ENCODE measurements at regions not wholly inside any gene's neighbourhood (a gene's known extent, or its start where the extent isn't known, plus 50 kb on each side); places are given as distances from the start of the nearest gene placed in this dataset.

DNA sequence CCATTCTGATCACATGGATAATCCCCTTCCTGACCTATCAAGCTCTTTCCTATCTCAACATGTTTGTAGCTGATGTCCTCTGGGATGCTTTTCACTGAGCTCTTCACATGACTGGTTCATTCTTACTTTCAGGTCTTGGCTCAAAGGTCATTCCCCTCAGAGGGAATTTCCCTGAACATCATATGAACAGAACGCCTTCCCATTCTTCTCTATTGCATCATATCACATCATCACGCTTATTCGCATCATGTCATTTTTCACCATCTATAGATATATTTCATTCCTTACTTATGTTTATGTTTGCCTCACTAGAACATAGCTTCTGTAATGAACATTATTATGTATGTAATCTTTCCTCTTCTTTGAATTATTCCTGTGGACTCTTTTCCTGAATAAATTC, 178.9 kb upstream of the APCDD1 start:
- TF ChIP-seq CREB1 (IDR thresholded peaks at IDR 0.05; ENCODE audit: low read depth) (no peak), RAD21 (IDR thresholded peaks at IDR 0.05; ENCODE audit: low read depth) (no peak), NFIC (IDR thresholded peaks at IDR 0.05) (no peak), TCF12 (IDR thresholded peaks at IDR 0.05; ENCODE audit: low read depth) (no peak)
- TF ChIP-seq, protein P1, sequence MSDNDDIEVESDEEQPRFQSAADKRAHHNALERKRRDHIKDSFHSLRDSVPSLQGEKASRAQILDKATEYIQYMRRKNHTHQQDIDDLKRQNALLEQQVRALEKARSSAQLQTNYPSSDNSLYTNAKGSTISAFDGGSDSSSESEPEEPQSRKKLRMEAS (IDR thresholded peaks at IDR 0.05) = no peak
- TF ChIP-seq, protein P2, sequence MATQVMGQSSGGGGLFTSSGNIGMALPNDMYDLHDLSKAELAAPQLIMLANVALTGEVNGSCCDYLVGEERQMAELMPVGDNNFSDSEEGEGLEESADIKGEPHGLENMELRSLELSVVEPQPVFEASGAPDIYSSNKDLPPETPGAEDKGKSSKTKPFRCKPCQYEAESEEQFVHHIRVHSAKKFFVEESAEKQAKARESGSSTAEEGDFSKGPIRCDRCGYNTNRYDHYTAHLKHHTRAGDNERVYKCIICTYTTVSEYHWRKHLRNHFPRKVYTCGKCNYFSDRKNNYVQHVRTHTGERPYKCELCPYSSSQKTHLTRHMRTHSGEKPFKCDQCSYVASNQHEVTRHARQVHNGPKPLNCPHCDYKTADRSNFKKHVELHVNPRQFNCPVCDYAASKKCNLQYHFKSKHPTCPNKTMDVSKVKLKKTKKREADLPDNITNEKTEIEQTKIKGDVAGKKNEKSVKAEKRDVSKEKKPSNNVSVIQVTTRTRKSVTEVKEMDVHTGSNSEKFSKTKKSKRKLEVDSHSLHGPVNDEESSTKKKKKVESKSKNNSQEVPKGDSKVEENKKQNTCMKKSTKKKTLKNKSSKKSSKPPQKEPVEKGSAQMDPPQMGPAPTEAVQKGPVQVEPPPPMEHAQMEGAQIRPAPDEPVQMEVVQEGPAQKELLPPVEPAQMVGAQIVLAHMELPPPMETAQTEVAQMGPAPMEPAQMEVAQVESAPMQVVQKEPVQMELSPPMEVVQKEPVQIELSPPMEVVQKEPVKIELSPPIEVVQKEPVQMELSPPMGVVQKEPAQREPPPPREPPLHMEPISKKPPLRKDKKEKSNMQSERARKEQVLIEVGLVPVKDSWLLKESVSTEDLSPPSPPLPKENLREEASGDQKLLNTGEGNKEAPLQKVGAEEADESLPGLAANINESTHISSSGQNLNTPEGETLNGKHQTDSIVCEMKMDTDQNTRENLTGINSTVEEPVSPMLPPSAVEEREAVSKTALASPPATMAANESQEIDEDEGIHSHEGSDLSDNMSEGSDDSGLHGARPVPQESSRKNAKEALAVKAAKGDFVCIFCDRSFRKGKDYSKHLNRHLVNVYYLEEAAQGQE (IDR thresholded peaks at IDR 0.05; ENCODE audit: low read depth) = no peak

DNA sequence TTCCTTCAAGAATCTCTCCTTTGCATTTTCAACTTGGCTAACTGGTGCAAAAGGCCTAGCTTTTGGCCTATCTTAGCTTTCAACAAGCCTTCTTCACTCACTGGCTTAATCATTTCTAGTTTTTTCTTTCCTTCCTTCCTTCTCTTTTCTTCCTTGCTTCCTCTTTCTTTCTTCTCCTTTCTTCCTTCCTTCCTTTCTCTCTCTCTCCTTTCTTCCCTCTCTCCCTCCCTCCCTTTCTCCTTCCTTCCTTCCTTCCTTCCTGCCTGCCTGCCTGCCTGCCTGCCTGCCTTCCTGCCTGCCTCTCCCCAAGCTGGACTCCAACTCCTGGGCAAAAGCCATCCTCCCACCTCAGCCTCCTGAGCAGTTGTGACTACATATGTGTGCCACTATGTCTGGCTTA, 176.2 kb upstream of the APCDD1 start:
- TF ChIP-seq TCF12 (IDR thresholded peaks at IDR 0.05; ENCODE audit: low read depth) = no peak
- TF ChIP-seq YY1 (IDR thresholded peaks at IDR 0.05; ENCODE audit: low read depth) = no peak
- TF ChIP-seq EP300 (IDR thresholded peaks at IDR 0.05; ENCODE audit: borderline replicate concordance) = no peak
- TF ChIP-seq RAD21 (IDR thresholded peaks at IDR 0.05; ENCODE audit: low read depth) = no peak
- no peak for TF ChIP-seq NFIC (IDR thresholded peaks at IDR 0.05)
- no peak for TF ChIP-seq CREB1 (IDR thresholded peaks at IDR 0.05; ENCODE audit: low read depth)

DNA sequence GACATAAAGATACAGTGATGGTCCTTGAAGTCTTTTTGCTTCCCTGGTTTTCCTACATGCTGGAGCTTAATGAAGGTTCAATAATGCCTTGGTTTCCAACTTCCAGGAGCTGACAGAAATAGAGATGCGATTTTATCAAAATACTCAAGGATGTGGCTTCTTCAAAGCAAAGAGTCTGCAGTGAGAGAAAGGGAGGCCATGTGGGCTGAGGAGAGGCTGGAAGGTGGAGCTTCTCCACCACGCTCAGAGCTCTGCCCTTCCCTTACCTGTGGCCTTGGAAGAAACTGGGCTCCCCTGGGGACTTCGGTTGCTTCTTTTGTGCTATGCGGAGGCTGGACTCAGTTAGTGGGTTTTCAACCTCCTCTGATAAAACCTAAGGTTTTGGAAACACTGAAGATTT, 175.0 kb upstream of the APCDD1 start:
- TF ChIP-seq, protein P2 (IDR thresholded peaks at IDR 0.05; ENCODE audit: low read depth) = no peak
- no peak for TF ChIP-seq RAD21 (IDR thresholded peaks at IDR 0.05; ENCODE audit: low read depth)
- TF ChIP-seq EGR1 (IDR thresholded peaks at IDR 0.05) = no peak
- no peak for TF ChIP-seq YY1 (IDR thresholded peaks at IDR 0.05; ENCODE audit: low read depth)
- no peak for TF ChIP-seq TAF1 (IDR thresholded peaks at IDR 0.05; ENCODE audit: low read depth)
- TF ChIP-seq TEAD4 (IDR thresholded peaks at IDR 0.05) = no peak
- TF ChIP-seq CEBPB (IDR thresholded peaks at IDR 0.05) = no peak
- no peak for TF ChIP-seq ZBTB7A (IDR thresholded peaks at IDR 0.05; ENCODE audit: low read depth)
- no peak for TF ChIP-seq NFIC (IDR thresholded peaks at IDR 0.05)
- TF ChIP-seq FOXM1 (IDR thresholded peaks at IDR 0.05; ENCODE audit: borderline replicate concordance, low read depth) = no peak
- no peak for TF ChIP-seq EP300 (IDR thresholded peaks at IDR 0.05; ENCODE audit: borderline replicate concordance)
- TF ChIP-seq, protein P3, sequence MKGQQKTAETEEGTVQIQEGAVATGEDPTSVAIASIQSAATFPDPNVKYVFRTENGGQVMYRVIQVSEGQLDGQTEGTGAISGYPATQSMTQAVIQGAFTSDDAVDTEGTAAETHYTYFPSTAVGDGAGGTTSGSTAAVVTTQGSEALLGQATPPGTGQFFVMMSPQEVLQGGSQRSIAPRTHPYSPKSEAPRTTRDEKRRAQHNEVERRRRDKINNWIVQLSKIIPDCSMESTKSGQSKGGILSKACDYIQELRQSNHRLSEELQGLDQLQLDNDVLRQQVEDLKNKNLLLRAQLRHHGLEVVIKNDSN (IDR thresholded peaks at IDR 0.05) = no peak
- no peak for TF ChIP-seq TCF12 (IDR thresholded peaks at IDR 0.05; ENCODE audit: low read depth)
- TF ChIP-seq, protein P1 (IDR thresholded peaks at IDR 0.05) = no peak
- no peak for TF ChIP-seq CREB1 (IDR thresholded peaks at IDR 0.05; ENCODE audit: low read depth)

DNA sequence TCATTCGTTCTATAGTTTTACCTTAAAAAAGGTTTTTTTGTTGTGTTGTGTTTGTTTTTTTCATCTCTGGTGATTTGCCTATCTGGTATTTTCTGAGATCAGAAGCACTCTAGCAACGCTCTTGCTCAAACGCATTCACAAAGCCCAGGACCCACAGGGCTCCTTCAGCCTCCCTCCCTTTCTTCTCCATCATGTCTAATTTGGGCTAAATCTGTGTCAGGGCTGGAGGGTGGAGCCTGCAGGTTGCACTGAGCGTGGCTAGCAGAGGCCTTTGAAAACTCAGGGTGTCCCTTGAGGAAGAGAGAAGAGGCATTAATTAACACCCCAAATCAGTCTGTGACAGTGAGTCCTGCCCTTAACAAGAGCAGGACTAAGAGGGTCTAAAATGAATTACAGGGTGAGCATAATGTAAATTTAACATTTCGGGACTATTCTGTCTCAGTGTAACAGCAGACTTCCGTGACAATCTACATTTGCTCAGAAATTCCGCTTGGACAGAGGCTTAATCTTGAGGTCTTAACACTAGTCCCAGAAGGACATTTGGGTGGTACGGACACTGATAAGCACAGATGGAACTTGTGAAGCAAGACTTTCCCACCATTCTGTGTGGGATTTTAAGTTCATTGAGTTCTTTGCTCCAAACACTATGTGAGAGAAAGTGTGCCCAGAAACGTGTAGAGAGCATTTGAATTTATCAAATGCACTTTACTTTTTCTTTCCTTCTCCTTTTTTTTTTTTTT, 174.4 kb upstream of the APCDD1 start:
- TF ChIP-seq RAD21 (IDR thresholded peaks at IDR 0.05; ENCODE audit: low read depth) = no peak

DNA sequence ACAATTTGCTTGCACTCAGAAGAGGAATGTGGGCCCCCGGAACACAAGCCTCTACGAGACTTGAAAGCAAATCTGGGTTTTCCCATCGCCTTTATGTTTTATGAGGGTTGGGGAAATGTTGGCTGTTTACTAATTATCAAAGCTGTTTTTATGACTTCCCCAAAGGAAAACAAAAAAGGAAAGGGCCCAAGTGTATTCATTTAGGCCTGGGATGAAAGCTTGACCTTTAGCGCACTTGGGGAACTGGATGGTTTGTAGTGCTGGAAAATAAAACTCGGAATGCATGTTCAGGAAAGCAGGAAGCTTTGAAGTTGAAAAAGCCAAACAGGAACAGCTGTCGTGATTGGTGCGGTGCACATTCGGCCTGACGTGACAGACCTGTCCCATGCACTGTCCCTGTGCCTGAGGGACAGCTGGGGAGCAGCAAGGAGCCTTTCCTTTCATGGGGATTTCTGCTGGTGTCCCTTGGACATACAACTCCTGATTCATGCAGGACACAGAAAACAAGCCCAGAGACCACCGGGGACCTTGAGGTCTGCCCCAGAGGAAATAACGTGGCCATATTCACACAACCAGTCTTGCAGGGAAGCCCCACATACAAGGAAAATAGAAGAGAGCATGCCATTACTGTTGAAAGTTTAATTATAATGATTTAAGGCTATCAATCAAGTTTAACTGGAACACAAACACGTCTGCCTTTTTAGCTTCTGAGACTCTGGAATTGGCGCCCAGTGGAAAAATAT, 169.7 kb upstream of the APCDD1 start:
- TF ChIP-seq, protein P2 (IDR thresholded peaks at IDR 0.05; ENCODE audit: low read depth) = no peak
- TF ChIP-seq CEBPB (IDR thresholded peaks at IDR 0.05) (no peak), ZBTB7A (IDR thresholded peaks at IDR 0.05; ENCODE audit: low read depth) (no peak), TAF1 (IDR thresholded peaks at IDR 0.05; ENCODE audit: low read depth) (no peak), TEAD4 (IDR thresholded peaks at IDR 0.05) (no peak), EGR1 (IDR thresholded peaks at IDR 0.05) (no peak), FOXM1 (IDR thresholded peaks at IDR 0.05; ENCODE audit: borderline replicate concordance, low read depth) (no peak), NFIC (IDR thresholded peaks at IDR 0.05) (no peak), TCF12 (IDR thresholded peaks at IDR 0.05; ENCODE audit: low read depth) (no peak), RAD21 (IDR thresholded peaks at IDR 0.05; ENCODE audit: low read depth) (no peak), EP300 (IDR thresholded peaks at IDR 0.05; ENCODE audit: borderline replicate concordance) (no peak)
- TF ChIP-seq, protein P3 (IDR thresholded peaks at IDR 0.05) = no peak
- TF ChIP-seq, protein P1 (IDR thresholded peaks at IDR 0.05) = no peak

Measured in Ishikawa (cell line).